ENCODE measurements at regions not wholly inside any gene's neighbourhood (a gene's known extent, or its start where the extent isn't known, plus 50 kb on each side); places are given as distances from the start of the nearest gene placed in this dataset.

- TF ChIP-seq, protein P1, sequence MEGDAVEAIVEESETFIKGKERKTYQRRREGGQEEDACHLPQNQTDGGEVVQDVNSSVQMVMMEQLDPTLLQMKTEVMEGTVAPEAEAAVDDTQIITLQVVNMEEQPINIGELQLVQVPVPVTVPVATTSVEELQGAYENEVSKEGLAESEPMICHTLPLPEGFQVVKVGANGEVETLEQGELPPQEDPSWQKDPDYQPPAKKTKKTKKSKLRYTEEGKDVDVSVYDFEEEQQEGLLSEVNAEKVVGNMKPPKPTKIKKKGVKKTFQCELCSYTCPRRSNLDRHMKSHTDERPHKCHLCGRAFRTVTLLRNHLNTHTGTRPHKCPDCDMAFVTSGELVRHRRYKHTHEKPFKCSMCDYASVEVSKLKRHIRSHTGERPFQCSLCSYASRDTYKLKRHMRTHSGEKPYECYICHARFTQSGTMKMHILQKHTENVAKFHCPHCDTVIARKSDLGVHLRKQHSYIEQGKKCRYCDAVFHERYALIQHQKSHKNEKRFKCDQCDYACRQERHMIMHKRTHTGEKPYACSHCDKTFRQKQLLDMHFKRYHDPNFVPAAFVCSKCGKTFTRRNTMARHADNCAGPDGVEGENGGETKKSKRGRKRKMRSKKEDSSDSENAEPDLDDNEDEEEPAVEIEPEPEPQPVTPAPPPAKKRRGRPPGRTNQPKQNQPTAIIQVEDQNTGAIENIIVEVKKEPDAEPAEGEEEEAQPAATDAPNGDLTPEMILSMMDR (conservative IDR thresholded peaks at IDR 0.05; ENCODE audit: low read depth, low read length), result no peak
- TF ChIP-seq EZH2 (IDR thresholded peaks at IDR 0.05; ENCODE audit: low read length, unreplicated experiment), result no peak
Measured at GRCh38 chr6:144341831-144342527, 56.8 kb downstream of the UTRN start.

Measured in PC-3 (cell line).